Gastroesophageal sphincter (tissue), 3 donors: ENCODE measurements at regions not wholly inside any gene's neighbourhood (a gene's known extent, or its start where the extent isn't known, plus 50 kb on each side); places are given as distances from the start of the nearest gene placed in this dataset.

ENCODE experiments used
- EP300 ChIP-seq: sonication (generic); formaldehyde crosslinking; IDR thresholded peaks from one replicate; pipeline ENCODE4 v1.6.1; 2017; ENCODE audit warnings: antibody characterized with exemption, mild to moderate bottlenecking
- POLR2A ChIP-seq, 2 donors: fragments of 450-650 bp; IDR thresholded peaks; one replicate each; pipeline ENCODE4 v1.6.1; 2017; ENCODE audit warnings: antibody characterized with exemption in 2 of 2, mild to moderate bottlenecking in 2 of 2, moderate library complexity in 1 of 2
- POLR2AphosphoS5 ChIP-seq: sonication (generic); formaldehyde crosslinking; IDR thresholded peaks from one replicate; pipeline ENCODE4 v1.6.1; 2017; ENCODE audit warnings: antibody characterized with exemption
- TF ChIP-seq, protein P1 (sequence below), 4 experiments: fragments of 200-600 bp in 2 of 4; fragments of 450-650 bp in 2 of 4; sonication (generic) in 1 of 4; IDR thresholded peaks; one replicate each; pipeline ENCODE4 v1.5.1; 2017 to 2019; ENCODE audit warnings: antibody characterized with exemption in 4 of 4, mild to moderate bottlenecking in 2 of 4, moderate library complexity in 2 of 4

DNA sequence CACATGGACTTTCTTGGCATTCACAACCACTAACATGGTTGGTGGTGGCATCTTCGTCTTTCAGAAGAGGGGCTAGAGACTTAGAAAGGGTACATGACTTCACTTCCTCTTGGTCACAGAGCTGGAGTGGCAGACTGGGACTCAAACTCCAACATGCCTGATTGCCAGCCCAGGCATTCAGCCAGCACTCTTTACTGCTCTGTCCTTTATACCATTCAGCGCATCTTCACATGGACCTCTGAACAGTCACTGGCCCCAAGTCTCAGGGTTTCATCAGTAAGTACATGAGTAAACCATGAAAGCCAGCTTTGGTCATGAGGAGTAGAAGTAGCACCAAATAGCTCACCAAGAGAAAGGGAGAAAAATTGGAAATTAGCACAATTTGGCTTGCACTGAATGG, 148.4 kb upstream of the KLF14 start:
- TF ChIP-seq, protein P1, sequence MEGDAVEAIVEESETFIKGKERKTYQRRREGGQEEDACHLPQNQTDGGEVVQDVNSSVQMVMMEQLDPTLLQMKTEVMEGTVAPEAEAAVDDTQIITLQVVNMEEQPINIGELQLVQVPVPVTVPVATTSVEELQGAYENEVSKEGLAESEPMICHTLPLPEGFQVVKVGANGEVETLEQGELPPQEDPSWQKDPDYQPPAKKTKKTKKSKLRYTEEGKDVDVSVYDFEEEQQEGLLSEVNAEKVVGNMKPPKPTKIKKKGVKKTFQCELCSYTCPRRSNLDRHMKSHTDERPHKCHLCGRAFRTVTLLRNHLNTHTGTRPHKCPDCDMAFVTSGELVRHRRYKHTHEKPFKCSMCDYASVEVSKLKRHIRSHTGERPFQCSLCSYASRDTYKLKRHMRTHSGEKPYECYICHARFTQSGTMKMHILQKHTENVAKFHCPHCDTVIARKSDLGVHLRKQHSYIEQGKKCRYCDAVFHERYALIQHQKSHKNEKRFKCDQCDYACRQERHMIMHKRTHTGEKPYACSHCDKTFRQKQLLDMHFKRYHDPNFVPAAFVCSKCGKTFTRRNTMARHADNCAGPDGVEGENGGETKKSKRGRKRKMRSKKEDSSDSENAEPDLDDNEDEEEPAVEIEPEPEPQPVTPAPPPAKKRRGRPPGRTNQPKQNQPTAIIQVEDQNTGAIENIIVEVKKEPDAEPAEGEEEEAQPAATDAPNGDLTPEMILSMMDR (IDR thresholded peaks at IDR 0.05): no peak
- no peak for TF ChIP-seq POLR2A (IDR thresholded peaks at IDR 0.05)
- no peak for TF ChIP-seq EP300
- TF ChIP-seq POLR2AphosphoS5: no peak
